GM12872 (cell line): ENCODE measurements at regions not wholly inside any gene's neighbourhood (a gene's known extent, or its start where the extent isn't known, plus 50 kb on each side); places are given as distances from the start of the nearest gene placed in this dataset.

Source experiments
- TF ChIP-seq, protein P1 (sequence below): IDR thresholded peaks from 3 replicates; pipeline ENCODE4 v1.5.1; 2011; ENCODE audit warnings: low read depth, mild to moderate bottlenecking, low read length, moderate library complexity; ENCODE audit not compliant: insufficient read depth

DNA sequence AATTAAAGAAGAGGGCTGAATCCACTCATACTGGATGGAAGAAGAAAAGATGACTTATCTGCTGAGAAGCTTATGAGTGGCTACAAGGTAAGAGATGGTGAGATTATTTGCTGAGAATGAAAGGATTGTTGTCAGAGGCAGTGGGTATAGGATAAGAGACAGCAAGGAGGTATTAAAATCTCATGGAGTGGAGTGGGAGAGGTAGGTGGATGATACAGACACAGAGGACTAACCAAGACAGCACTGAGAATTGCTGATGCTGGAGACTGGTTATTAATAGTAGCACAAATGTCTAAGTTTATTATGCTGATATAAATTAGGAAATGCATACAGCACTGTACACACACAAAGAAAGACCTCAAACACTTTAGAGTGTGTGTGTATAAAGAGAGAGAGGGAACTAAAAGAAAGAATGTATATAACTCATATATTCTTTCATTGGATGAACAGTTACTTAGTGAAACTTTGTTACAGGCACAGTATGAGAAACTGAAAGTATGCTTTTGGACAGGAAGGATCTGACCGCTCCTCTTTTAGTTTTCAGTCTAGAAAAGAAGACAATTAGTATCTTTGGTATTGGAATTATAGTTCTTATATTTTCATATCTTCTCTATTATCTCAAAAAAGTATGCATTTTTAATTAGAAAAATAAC, 543.1 kb downstream of the LRFN5 start:
- TF ChIP-seq, protein P1, sequence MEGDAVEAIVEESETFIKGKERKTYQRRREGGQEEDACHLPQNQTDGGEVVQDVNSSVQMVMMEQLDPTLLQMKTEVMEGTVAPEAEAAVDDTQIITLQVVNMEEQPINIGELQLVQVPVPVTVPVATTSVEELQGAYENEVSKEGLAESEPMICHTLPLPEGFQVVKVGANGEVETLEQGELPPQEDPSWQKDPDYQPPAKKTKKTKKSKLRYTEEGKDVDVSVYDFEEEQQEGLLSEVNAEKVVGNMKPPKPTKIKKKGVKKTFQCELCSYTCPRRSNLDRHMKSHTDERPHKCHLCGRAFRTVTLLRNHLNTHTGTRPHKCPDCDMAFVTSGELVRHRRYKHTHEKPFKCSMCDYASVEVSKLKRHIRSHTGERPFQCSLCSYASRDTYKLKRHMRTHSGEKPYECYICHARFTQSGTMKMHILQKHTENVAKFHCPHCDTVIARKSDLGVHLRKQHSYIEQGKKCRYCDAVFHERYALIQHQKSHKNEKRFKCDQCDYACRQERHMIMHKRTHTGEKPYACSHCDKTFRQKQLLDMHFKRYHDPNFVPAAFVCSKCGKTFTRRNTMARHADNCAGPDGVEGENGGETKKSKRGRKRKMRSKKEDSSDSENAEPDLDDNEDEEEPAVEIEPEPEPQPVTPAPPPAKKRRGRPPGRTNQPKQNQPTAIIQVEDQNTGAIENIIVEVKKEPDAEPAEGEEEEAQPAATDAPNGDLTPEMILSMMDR, result no peak

DNA sequence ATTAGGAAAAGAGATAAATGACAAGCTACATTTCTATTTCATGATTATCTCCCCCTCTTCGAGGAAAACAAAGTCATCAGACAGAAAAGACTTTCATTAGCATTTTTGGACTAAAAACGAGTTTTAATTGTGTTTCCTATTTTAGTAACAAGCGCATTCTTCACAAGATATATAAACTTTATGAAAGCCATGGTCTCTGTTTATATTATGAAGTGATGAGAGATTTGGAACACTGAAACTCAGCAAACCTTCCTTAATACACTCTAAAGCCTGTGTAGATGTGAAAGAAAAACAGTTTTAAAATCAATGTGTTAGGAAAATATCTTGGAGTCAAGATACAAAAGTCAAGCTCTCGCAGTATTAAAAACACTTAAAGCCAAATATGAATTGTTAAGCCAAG, 539.1 kb downstream of the LRFN5 start:
- TF ChIP-seq, protein P1, result no peak

GRCh38 chr14:42143114-42143513, 536.4 kb downstream of the LRFN5 start:
- TF ChIP-seq, protein P1, result no peak

GRCh38 chr14:42141328-42141727, 534.7 kb downstream of the LRFN5 start:
- TF ChIP-seq, protein P1, result no peak

- TF ChIP-seq, protein P1, result no peak
Measured at GRCh38 chr14:42140831-42141279, 534.2 kb downstream of the LRFN5 start.

GRCh38 chr14:42140001-42140400, 533.3 kb downstream of the LRFN5 start:
- TF ChIP-seq, protein P1, result no peak

GRCh38 chr14:42138406-42138805, 531.7 kb downstream of the LRFN5 start:
- TF ChIP-seq, protein P1, result no peak
